ENCODE measurements at regions not wholly inside any gene's neighbourhood (a gene's known extent, or its start where the extent isn't known, plus 50 kb on each side); places are given as distances from the start of the nearest gene placed in this dataset.

GRCh38 chr17:72497915-72498314 lies 377.1 kb downstream of the SOX9 start:
- TF ChIP-seq, protein P1, sequence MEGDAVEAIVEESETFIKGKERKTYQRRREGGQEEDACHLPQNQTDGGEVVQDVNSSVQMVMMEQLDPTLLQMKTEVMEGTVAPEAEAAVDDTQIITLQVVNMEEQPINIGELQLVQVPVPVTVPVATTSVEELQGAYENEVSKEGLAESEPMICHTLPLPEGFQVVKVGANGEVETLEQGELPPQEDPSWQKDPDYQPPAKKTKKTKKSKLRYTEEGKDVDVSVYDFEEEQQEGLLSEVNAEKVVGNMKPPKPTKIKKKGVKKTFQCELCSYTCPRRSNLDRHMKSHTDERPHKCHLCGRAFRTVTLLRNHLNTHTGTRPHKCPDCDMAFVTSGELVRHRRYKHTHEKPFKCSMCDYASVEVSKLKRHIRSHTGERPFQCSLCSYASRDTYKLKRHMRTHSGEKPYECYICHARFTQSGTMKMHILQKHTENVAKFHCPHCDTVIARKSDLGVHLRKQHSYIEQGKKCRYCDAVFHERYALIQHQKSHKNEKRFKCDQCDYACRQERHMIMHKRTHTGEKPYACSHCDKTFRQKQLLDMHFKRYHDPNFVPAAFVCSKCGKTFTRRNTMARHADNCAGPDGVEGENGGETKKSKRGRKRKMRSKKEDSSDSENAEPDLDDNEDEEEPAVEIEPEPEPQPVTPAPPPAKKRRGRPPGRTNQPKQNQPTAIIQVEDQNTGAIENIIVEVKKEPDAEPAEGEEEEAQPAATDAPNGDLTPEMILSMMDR (IDR thresholded peaks at IDR 0.05): no peak
- no peak for TF ChIP-seq EP300 (IDR thresholded peaks at IDR 0.05)

Data from ovary (tissue), 3 donors.